ENCODE measurements at regions not wholly inside any gene's neighbourhood (a gene's known extent, or its start where the extent isn't known, plus 50 kb on each side); places are given as distances from the start of the nearest gene placed in this dataset.

DNA sequence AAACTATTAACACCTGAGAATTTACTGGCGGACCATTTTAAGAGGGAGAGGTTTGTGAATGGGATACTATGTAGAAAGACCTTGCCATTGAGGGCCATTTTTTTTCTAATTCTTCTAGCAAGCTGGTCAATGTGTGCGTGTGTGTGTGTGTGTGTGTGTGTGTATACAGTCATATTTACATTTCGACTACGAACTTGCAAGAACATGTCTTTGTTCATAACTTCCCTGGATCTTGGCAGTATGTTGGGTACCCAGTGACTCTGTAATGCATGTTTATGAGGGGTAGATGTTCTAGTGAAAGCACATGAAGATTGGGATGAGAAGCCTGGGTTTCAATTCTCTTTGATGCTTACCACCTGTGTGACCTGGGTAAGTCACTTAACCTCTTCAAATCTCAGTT lies 133.6 kb downstream of the UBE2E3 start:
- no peak for DNase-seq

DNA sequence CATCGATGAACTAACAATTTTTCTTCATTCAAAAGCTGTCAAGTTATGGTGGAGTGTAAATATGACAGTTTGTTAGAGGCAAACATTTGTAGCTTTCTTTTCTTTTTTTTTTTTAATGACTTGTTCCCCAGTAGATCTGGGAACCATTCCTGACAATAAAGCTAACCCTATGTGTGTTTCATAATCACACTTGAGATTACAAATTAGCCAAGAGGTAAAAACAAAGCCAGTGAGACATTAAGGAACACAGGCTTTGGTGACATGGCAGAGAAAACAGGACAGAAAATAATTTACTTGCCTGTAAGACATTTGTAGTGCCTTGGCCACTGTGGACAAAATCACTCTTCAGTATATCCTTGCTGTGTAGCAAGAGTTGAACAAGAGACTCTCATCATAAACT lies 135.9 kb downstream of the UBE2E3 start:
- no peak for DNase-seq

DNA sequence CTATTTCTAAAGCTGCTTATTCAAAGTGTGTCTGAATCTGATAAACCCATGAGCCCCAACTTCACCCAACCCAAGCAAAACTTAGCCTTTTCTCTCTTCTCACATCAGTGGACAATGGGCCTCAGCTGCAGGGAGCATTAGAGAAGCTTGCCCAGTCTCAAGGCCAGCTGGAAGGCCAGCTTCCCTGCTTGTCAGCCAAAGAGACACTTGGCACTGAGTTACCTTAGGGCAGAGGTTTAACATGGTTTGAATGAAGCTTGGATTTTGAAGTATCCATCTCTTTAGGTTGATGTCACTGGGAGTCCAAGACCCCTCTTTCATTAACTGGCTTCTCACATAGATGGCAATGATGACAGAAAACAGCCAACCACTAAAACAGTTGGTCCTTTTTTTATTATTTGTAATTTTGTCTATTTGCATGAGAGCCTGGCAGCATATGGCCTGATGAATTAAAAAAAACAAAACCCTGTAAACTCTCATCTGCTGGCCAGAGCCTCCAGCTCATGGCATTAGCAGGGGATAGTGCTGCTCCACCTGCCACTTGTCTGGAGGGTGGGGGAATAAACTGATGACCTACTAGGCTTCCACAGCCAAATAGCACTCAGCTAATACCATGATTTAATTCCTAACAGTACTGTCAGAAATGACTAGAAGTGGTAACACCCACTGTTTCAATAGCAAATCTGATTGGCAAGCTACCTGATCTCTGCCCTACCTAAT lies 137.0 kb downstream of the UBE2E3 start:
- no peak for DNase-seq

DNA sequence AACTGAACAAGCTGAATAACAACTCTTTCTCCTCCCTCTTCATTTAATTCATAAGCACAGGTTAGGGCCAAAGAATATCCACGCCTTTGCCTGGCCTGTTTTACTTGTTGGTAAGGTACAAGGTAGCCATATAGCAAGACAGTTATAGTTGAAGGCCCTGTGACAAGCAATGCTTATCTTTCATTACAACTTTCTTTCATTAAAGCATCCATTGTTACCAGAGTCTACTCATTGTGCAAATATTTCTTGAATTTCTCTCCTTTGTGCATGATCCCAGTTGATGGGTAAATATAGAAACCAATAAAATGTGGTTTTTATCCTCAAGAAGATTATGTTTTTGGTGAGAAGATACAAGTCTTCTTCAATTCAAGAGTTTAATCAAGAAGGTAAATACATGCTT lies 140.2 kb downstream of the UBE2E3 start:
- peak; percentile 18 for DNase-seq

DNA sequence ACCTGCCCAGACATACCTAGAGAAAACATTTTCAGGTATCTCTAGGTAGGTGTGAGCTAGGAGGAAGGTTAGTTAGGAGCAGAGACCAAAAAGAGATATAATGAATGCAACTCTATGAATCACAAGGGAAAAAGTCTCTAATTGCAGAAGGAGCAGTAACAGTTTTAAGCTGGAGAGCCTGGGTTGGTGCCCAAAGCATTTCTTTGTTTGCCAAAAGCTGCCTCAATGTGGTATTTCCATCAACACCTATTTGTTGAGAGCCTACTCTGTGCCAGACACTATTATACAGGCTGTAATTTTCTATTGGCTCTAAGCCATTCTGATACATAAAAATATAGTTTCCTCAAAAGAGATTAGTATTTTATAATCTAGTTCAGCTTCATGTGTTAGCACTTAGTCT lies 141.6 kb downstream of the UBE2E3 start:
- DNase-seq: no peak

DNA sequence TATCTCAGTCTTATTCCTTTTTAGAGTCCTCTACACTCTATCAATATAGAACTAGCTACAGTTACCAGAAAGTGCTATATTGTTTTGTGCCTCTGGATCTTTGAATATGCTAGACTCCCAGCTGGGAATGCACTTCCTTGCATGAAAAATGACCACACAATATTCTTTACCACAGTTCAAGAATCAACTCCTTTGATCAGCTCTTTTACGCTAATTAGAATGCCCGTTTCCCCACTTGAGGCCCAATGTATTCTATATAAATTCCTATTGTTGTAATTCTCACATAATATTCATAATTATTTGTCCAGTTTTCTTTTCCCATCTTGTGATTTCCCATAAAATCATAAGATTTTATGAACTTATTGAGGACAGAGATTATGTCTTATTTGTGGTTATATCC lies 142.2 kb downstream of the UBE2E3 start:
- no peak for DNase-seq

DNA sequence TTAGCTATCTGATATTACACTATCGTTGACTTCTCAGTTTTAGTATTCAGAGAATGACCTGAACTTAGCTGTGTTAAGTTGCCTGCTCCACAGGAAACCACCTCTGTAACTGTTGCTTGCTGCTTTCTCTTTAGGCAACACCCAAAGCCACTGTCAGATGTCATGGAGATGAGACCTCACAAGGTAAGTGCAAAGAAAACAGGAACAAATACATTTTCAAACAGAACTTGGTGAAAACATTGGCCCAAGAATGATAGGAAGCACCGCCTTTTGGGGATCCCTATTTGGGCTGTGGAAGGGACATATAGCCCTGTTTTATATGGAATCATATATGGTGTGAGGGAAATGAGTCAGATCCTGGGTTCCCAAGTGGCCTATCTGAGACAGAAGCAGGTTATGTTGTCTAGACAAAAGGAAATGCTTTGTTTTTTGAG lies 143.4 kb downstream of the UBE2E3 start:
- peak; percentile 71 for DNase-seq

DNA sequence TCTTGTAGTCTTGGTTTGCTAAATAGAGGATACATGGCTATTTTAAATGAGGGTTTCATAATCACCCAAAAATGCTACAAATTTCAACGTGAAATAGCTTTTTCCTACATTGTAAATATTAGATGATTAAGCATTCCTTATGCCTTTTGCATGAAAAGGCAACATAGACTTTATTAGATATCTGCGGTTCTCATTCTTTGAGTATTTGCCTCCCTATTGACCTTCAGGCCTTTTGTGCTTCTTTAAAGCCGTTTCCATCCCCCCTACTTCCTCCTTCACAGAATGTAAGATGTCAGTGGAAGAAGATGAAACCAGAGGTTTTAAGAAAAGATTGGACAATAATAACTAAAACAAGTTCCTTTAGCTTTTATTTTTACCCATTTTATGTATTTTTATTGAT lies 144.1 kb downstream of the UBE2E3 start:
- peak; percentile 65 for DNase-seq

DNA sequence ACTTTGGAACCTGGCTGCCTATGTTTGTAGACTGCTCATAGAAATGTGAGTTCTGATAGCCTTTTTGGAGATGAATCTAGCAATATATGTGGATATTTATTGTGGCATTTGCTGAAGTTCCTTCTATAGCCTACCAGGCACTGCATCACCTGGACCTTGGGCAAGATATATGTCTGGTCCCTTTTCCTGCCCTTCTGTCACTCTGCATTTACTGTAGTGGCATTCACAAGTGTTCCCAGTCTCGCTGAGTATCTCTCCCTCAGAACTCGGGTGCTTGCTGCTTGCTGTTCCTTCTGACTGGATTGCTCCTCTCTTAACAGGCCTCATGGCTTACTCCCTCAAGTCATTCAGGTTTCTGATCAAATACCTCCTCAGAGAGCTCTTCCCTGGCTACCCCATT lies 145.0 kb downstream of the UBE2E3 start:
- no peak for DNase-seq

DNA sequence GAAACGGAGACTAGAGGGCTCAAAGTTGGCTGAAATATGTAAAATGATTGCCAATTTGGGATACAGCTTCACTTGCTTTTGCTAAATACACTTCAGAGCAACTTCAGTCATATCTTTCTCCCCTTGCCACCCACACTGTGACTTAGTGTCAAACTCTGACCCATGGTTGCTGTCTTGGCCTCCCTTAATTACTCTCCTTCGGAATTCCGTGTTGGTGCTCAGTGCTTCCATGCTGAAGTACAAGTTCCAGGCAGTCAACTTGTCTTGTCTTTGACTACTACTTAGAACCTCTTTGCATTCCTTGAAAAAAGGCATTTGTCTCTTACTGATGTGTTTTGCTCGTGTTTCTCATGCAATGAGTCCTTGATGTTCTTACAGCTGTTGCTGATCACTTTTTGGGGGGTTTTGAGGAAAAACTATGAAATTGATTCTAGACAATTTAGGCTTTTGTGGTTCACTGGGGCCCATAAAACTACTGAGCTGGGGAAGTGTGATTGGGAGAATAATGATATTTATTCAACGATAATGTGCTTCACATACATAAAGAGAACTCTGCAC lies 146.0 kb downstream of the UBE2E3 start:
- DNase-seq: no peak

DNA sequence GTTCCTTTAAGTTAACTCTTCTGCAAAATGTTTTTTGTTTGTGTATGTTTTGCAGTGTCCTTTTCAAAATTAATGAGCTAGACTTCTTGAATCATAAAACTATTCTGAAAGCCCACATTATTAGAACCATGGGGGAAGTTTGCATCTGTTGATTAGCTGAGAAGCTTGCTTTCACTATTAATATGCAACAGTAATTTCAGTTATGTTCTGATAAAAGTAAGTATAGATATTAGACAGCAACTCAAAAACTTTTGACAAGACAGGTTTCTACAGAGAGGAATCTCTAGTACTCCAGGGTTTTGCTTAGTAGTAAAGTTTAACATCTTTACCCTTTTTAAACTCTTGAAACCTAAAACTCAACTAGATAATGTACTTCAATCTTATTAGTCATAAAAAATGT lies 147.8 kb downstream of the UBE2E3 start:
- no peak for DNase-seq

DNA sequence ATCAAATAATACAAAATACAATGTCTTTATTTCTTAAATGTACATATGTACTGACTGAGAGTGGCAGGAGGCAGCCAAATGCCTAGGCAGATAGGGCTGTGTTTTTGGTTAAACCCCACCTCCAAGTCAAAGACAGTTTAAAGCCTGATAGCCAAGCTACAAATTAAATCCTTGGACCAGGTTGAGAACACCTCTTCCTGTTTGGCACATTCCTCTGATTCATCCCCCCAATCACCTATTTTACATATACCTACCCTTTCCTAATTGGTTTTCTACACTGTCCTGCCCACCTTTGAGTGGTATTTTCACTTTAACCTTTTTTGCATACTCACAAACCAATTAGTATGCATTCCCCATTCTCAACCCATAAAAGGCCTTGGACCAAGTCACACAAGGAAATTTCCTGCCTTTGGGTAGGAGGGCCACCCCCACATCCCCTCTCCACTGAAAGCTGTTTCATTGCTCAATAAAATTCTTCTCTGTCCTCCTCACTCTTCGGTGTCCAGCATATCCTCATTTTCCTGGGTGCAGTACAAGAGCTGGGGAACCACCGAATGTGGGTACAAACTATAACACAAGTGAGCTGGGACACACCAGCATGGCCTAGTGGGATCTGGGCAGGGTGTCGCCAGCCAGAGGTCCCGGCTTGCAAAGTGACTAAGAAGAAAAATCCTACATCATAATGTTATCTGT lies 149.1 kb downstream of the UBE2E3 start:
- no peak for DNase-seq

DNA sequence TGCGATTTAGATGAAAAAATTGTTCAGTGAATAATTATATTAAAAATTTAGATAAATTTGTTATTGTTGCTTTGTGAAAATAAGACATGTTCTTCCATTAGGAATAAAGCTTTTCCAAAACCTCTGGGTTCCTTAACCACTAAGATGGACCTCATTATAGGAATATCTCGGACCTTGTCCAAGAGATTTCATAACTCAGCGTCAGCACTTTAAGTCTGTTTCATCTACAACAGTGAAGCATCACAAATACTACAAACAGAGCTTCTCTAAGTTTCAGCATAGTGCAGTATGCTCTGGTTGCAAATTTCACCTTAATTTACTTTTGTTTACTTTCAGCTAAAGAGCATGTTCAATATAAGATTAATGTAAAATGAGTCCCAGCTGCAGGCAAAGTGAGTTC lies 150.3 kb downstream of the UBE2E3 start:
- no peak for DNase-seq

DNA sequence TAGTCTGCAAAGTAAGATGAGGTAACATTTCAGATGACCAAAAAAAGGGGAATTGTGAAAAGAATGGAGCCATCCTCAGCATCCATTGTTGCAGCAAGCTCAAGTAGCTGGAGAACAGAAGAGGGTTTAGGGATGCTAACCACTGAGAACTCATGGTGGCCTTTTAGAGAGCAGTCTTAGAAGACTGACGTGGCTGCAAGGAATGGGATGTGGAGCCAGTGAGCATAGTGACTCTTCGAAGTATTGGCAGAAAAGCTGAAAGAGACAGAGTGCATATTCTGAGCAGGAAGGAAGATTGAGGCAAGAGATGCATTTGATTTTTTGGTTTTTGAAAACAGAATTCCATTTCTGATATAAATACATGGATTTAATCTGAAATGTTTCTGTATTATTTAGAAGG lies 151.2 kb downstream of the UBE2E3 start:
- DNase-seq: no peak

DNA sequence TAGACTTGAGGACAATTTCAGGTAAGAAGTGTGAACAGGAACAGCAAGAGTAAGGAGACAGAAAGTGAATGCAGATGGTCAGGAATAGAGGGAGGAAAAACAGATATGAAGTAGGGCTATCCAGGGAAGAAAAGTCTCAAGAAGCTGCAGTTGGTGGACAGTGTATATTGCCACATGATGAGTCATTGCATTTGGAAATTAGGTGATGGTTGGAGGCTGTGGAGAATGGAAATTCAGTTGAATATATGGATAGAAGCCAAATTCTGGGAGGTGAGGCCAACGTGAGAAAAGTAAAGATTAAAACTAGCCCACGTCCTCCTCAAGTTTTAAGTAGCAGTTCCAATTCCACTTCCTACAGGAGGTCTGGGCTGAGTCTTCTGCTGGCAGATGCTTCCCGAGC lies 158.4 kb downstream of the UBE2E3 start:
- no peak for DNase-seq

DNA sequence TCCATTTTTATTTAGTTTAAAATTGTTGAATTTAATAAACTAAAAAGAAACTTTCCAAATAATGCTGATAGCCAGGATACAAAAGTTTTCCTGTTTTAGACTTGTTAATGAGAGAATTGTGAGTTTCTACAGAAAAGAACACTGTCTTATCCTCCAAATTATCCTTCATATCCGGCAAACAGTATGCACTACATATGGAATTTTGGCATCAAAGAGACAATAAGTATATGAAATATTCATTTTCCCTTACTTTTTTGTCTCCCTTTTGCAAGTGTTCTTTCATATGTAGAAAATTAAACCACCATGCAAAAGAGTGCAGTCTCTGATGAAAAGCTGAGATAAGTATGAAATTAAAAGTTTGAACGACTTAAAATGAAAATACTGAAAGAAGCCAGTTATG lies 159.4 kb downstream of the UBE2E3 start:
- DNase-seq: no peak

DNA sequence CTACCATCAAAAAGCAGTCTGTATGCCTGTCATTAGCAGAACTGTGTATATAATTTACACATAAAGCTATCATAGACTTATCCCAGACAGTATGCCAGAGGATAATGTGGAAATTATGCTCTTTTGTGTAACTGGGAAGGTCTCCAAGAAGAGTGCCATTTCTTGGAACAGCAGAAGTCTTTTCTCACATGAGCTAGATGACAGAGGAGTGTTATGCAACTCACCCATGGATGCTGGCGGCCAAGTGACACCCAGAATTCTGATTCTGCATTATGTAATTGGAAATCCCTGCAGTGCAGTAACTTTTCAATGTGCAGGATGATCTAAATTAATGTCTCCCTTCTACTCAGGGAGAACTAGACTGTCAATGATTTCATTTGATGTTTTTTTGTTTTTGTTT lies 160.0 kb downstream of the UBE2E3 start:
- no peak for DNase-seq

DNA sequence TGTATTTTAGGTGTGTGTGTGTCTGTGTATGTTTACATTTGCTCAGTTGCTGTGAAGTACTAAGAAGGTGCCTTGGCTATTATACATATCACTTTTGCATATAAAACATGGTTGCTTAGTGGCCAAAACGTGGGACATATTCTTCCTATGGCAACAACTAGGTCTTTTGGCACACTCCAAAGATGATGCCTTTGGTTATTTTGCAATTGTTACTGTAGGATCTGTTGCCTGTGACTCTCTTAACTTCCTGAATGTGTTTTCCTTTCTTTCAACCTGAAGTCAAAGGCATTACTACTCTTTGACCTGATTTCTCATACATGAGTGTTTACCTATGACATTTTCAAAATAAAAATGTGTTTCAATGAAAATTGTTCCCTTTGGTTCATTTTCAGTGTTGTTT lies 160.5 kb downstream of the UBE2E3 start:
- DNase-seq: no peak

DNA sequence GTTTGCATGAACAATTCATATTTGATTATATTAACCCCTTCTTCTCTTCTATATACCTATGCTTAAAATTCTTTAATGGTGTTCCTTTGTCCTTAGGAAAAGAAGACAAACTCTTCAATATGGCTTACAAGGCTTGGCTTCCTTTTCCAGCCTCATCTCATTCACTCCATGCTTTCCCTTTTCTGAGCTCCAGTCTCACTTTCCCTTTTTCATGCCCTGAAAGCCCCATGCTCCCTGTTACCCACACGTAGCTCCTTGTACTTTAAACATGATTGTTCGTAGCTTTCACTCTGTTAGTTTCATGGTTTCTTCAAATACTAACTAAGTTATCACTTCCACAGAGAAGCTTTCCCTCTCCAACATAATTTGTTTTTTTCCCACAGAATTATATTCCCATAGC lies 161.3 kb downstream of the UBE2E3 start:
- DNase-seq: no peak

DNA sequence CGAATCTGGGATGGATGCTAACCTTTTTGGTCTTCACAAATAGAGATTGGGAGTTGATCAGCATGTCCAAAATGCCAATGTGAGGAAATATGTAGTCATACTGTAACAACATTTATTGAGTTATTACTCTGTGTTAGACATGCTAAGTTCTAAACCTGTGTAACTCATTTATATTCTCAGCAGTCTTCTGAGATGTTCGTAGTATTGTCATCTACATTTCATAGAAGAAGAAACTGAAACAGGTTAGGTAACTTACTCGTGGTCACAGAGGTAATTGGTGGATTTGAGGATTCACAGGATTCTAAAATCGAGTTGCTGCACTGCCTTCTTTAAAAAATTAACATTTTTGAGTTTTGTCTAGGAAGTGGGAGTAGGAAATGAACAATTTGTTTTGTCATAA lies 162.1 kb downstream of the UBE2E3 start:
- no peak for DNase-seq

DNA sequence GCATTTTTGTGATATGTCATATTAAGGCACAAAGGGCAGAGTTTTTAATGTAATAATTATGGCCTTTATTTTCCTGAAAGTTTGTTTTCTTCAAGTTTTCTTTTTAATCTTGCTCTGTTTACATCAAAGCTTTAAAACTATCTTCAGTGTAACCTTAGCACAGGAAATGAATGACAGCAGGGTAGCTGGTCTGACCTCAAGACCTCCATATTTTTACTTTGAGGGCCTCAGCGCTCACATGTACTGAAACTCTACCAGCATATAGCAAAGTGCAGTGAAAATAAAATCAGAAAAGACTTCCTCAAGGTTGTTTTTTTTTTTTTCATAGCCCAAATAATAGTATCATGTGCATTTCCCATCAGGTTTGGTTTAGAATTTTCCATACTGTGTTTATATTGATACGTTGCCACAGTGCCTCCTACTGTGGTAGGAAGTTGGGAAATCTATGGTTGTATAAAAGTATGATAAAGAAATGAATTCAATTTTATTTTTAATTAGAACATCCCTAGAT lies 163.4 kb downstream of the UBE2E3 start:
- DNase-seq: no peak

DNA sequence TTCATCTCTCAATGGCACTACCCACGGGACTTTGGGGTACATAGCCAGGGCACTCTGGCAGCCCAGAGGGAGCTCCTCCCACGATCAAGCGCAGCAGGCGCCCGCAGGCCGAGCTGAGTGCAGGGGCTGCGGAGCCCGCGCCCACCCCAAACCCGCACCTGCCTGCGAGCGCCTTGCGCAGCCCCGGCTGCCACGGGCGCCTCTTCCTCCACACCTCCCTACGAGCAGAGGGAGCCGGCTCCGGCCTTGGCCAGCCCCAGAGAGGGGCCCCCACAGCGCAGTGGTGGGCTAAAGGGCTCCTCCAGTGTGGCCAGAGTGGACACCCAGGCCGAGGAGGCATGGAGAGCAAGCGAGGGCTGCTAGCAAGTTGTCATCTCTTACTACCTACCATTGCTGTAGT lies 165.2 kb downstream of the UBE2E3 start:
- DNase-seq: no peak

DNA sequence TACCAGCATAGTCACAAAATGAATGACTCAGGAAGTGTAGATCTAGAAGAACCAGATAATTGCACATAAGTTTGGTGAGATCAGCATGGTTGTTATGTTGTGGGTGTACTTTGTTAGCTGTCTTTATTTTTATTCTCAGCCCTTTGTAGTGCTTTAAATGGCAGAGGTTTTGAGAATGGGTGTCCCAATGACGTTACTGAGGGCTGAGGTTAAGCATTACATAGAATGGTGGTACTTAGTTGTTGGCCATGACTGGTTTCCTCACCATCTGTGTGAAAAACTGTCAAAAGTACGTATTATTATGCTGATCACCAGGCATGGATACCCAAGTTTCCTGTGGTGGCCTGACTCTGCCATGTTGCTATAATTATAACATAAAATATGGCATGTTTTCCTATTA lies 165.8 kb downstream of the UBE2E3 start:
- DNase-seq: no peak

DNA sequence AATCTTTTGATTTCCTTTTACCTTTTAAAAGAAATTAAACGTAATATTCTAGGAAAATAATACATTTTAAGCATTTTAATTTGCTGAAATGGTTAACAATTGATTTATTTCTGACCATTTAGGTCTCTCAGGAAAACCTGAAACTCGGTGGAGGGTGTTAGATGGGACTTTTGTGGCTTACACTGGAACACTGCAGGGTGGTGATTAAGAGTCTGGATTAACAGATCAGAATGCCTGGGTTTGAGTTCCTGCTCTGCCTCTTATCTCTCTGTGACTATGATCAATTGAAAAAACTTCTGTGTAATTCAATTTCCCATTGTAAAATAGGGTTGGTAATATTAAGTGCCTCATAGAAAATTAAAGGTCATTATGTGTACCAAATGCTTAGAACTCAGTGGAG lies 168.7 kb downstream of the UBE2E3 start:
- no peak for DNase-seq

Measured in fibroblast of skin of back (primary cell).